ENCODE measurements at regions not wholly inside any gene's neighbourhood (a gene's known extent, or its start where the extent isn't known, plus 50 kb on each side); places are given as distances from the start of the nearest gene placed in this dataset.
"Not testable (repeated sequence)": the region's sequence is repeated elsewhere in the genome, so short reads cannot be mapped to it uniquely, and the experiment has no call there.

- no peak for DNase-seq
Measured at GRCh38 chr1:4444086-4444485, 210.3 kb upstream of the AJAP1 start.

GRCh38 chr1:4447778-4448420, 206.5 kb upstream of the AJAP1 start:
- no peak for DNase-seq

DNA sequence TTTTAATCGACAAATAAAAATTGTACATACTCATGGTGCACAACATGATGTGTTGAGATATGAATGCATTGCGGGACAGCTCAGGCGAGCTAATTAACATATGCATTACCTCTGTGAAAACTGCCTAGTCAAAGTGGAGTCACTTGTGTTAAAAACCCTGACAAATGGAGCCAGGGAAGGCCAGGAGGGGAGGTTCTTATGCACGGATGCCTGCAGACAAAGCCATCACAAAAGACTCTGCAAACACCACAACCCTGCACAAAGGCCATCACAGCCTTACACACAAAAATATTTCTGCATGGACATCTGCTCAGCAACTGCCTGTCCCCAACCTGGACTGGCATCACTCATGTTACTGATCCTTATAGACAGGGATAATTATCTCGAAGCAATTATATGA, 204.4 kb upstream of the AJAP1 start:
- no peak for DNase-seq

GRCh38 chr1:4452701-4453100, 201.7 kb upstream of the AJAP1 start:
- no peak for DNase-seq

DNA sequence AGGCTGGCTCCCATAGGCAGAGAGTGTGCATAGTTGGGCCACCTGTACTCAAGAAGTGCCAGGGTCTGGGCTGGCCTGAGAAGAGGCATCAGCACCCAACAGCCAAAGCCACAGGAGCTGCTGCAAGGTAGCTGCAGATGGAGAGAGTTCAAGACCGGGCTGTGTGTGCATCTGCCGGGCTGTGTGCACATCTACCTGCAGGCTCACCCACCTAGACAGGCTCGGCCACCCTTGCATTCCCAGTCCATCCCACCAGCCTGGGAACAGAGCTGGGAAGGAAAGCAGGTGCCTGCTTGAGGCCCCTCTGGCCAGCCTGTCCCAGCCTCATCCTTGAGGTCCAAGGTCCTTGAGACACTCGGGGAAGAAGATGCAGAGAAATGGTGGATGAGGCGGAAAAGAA, 194.4 kb upstream of the AJAP1 start:
- DNase-seq = no peak

GRCh38 chr1:4460651-4461050, 193.8 kb upstream of the AJAP1 start:
- no peak for DNase-seq

DNA sequence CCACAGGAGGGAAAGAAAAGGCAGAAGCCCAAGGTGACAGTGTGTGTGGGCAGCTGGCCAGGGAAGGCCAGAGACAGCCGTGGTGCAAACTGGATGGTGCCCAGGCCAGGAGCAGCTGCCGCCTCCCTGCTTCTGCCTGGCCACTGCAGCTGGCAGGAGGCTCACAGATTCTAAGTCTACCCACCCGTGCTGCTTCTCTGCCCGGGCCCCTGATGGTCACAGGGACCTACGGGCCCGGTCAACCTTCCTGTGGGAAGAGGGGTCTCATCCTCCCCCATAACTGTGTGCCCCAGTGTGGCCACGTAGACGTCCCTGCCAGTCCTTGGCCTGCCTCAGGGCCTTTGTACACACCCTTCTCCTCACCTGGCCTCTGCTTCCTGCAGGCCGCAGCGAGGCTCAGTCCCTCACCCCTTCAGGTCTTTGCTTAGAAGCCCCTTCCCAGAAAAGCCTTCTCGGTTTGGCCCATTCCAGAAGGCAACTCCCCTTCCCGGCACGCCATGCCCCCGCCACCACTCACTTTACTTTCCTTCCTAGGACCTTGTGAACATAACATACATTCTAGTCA, 192.6 kb upstream of the AJAP1 start:
- no peak for DNase-seq

GRCh38 chr1:4462831-4463484, 191.5 kb upstream of the AJAP1 start:
- no peak for DNase-seq

- no peak for DNase-seq
Measured at GRCh38 chr1:4463631-4464030, 190.8 kb upstream of the AJAP1 start.

DNA sequence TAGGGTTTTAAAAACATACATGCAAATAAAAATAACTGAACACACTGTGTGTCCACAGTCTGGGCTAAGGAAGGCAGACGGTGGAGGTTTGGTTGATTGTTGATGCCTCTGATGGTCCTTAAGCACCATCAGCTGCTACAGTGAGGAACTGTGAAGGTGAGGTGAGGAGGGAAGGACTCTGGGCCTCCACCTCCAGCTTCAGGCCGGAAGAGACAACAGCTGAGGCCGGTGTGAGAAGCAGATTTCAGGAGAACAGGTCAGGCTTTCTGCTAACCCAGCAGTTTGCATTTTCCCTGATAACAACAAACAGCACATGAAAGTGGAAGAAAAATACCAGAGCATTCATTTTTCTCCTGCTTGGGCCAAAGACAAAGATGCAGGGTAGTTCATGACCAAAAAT, 189.9 kb upstream of the AJAP1 start:
- no peak for DNase-seq

DNA sequence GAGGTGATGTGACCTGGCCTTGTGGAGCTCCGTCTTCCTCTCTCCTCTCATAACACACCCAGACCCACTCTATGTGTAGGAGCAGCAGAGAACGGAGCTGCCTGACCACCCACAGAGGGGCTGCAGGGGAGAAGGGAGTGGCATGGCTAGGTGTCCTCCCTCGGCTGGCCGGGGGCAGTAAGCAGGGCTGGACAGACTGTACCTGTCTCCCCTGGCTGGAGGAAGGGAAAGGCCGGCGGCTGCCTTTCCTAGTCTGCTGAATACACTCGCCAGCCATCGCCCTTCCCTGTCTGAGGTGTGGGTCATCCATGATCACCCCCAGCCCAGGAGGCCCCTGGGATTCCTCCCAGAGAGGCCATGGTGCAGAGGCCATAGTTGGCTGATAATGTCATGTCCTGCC, 187.2 kb upstream of the AJAP1 start:
- no peak for DNase-seq

GRCh38 chr1:4468386-4468785, 186.0 kb upstream of the AJAP1 start:
- no peak for DNase-seq

DNA sequence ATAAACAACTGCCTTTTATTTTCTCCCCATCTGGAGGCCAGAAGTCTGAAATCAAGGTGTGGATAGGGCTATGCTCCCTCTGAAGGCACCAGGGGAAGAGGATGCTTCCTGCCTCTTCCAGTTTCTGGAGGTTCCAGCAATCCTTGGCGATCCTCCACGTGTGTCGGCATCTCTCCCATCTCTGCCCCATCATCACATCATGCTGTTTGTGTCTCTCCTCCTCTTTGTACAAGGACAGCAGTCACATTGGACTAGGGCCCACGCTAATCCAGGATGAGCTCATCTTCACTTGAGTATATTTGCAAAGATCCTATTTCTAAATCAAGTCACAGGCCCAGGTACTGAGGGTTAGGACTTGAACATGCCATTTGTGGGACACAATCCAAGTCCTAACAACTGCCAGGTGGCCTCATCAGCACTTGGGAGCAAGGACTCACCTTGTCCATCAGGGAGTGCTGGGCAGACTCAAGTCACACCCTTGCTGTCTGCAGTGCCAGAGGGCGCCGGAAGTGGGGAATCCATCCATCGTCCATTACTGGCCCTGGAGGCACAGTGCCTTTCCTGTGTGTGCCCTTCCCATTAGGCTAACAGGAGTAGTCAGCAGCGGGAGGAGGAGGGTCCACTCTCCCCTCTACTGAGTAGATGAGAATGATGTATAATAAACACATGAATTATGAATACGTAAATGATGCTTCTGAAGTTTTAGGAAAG, 185.4 kb upstream of the AJAP1 start:
- DNase-seq = no peak

DNA sequence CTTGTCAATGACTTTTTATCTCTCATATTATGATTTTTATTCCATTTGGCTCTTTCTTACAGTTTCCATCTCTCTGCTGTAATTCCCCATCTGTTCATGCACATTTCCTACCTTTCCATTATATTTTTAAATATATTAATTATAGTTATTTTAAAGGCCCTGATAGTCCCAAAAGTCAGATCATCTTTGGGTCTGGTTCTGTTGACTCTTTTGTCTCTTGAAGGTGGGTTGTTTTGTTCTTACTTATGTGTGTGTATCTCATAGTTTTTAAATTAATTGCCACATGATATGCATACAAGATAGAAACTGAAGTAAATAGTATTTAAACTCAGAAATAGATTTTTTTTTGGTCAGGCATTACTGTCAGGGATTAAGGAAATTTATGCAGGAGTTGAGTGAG, 178.0 kb upstream of the AJAP1 start:
- DNase-seq = no peak

GRCh38 chr1:4481451-4481850, 173.0 kb upstream of the AJAP1 start:
- no peak for DNase-seq

GRCh38 chr1:4482526-4482925, 171.9 kb upstream of the AJAP1 start:
- DNase-seq = no peak

- no peak for DNase-seq
Measured at GRCh38 chr1:4483021-4483625, 171.3 kb upstream of the AJAP1 start.

DNA sequence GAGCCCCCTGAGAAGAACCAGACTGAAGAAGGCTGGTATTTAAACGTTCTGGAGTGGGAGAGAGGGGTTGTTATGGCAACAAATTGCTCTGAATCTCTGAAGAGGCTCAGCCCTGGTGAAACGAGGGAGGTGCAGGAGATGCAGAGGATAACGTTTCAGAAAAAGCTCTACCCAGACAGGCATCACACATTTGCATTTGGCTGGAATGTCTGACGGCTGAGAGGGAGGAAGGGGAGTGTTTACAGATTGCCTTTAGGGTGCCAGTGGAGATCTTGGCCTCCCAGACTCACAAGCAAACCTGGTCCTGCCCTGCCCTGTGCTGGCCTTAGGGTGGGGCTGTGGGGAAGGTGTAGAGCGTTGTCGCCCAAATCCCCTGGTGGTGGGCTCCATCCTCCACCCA, 169.0 kb upstream of the AJAP1 start:
- DNase-seq = no peak

DNA sequence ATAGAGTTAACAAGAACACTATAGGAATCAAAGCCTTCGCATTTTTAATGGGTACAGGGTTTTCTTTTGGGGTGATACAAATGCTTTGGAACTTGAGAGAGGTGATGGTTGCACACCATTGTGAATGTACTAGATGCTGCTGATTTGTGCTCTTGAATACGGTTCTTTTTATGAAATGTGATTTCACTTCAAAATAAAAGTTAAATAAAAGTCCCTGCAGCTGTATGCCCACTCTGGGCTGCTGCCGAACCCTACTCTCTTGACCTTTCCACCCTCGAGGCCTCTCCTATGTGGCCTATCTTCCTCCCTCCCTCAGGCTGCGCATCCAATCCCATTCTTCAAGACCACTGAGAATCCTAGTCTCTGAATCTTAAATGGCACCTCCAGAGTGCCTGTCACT, 168.5 kb upstream of the AJAP1 start:
- DNase-seq = no peak

DNA sequence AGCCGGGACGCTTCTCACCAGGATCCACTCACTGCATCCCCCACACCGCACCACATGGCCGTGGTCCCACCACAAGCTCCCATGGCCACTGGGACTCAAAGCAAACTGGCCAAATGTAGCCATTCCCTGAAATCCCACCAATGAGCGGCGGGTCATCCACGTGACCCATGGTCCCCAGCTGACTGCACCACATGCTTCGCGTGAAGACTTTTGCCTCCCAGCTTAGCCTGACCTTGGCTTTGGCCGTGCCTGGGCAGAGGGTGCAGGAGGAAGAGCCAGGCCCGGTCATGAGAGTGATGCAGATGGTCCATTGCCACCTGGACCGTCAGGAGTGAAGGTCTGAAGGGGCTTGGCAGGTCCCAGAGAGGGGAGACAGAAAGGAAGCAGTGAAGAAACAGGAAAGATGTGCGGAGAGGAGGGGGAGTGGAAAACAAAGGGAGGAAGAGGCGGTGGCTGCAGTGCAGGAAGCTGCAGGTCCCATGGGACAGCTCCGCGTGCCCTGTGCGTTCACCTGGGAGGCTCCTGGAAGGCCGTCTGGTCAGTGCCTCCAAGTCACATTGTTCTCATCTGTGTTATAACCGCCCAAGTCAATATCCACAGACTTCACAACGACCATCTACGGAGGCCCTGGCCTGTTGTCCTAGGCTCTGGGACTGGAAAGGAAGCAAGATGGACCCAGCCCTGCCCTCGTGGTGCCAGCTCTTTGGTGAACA, 167.8 kb upstream of the AJAP1 start:
- DNase-seq = no peak

DNA sequence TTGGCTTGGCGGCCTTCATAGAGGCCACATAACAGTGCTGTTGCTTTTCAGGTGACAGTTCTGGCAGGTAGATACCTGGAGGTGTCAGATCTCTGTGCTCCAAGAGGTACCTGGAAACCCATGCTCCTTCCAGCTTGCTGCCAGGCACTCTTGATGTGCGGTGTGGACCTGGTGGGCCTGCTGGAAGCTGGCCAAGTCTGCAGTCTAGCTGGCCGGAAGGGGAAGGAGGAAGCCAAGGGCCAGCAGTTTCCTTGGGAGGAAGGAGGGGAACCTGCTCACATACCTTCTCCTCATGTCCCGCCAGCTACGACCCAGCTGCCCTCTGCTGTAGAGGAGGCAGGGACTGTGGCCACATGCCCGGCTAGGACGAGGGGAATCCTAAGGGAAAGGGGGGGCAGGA, 166.4 kb upstream of the AJAP1 start:
- no peak for DNase-seq

- no peak for DNase-seq
Measured at GRCh38 chr1:4489486-4489885, 164.9 kb upstream of the AJAP1 start.

- DNase-seq = not testable (repeated sequence)
Measured at GRCh38 chr1:4489992-4490391, 164.4 kb upstream of the AJAP1 start.
